Neural crest cell (in vitro differentiated cells): ENCODE measurements at regions not wholly inside any gene's neighbourhood (a gene's known extent, or its start where the extent isn't known, plus 50 kb on each side); places are given as distances from the start of the nearest gene placed in this dataset.

Experiments
- DNase-seq: peaks from one replicate; pipeline ENCODE4 v3.0.0; 2021; ENCODE audit warnings: low read depth, mixed read lengths, low spot score
- H3K27ac Mint-ChIP-seq: one replicate; pipeline ENCODE4 v1.8.0; 2021; ENCODE audit warnings: mild to moderate bottlenecking, mixed read lengths; ENCODE audit not compliant: unreplicated experiment
- H3K27me3 Mint-ChIP-seq: 2 replicates; pipeline ENCODE4 v1.8.0; 2021; ENCODE audit warnings: low read depth, mild to moderate bottlenecking, mixed read lengths
- H3K36me3 Mint-ChIP-seq: 2 replicates; pipeline ENCODE4 v1.8.0; 2021; ENCODE audit warnings: low read depth, mild to moderate bottlenecking, mixed read lengths
- H3K4me1 Mint-ChIP-seq: 2 replicates; pipeline ENCODE4 v1.8.0; 2021; ENCODE audit warnings: mixed read lengths
- H3K4me3 Mint-ChIP-seq: one replicate; pipeline ENCODE4 v1.8.0; 2021; ENCODE audit warnings: mild to moderate bottlenecking, mixed read lengths
- H3K9me3 Mint-ChIP-seq: 2 replicates; pipeline ENCODE4 v1.8.0; 2021; ENCODE audit warnings: mixed read lengths
- TF ChIP-seq, protein P1 (sequence below): fragments of 200-600 bp; sonication (generic); conservative IDR thresholded peaks from 2 replicates; pipeline ENCODE4 v1.5.0; 2021; ENCODE audit warnings: antibody characterized with exemption, mild to moderate bottlenecking

DNA sequence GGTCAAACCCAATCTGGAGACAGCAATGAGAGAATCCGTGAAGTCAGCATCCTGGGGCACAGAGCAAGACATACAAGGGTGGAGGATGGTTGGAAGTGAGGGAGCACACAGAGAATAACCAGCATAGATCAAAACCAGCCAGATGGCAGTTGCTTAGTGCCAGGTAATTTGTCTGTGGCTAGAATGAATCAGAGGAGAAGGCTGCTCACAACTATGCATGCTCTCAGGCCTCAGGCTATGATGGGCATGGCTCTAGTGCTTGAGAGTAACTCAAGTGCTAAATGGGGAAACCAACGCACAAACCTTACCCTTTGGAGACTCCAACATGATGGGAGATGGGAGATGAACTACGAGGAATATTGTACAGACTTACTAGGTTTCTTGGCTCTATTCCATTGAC is 160.8 kb downstream of the DMRT2 start:
- H3K27me3 Mint-ChIP-seq = no peaks in the 10 kb centered on the region
- no peak overlapping the region for H3K4me3 Mint-ChIP-seq
- H3K9me3 Mint-ChIP-seq = peaks cover 16% of the 10 kb centered on the region
- TF ChIP-seq, protein P1, sequence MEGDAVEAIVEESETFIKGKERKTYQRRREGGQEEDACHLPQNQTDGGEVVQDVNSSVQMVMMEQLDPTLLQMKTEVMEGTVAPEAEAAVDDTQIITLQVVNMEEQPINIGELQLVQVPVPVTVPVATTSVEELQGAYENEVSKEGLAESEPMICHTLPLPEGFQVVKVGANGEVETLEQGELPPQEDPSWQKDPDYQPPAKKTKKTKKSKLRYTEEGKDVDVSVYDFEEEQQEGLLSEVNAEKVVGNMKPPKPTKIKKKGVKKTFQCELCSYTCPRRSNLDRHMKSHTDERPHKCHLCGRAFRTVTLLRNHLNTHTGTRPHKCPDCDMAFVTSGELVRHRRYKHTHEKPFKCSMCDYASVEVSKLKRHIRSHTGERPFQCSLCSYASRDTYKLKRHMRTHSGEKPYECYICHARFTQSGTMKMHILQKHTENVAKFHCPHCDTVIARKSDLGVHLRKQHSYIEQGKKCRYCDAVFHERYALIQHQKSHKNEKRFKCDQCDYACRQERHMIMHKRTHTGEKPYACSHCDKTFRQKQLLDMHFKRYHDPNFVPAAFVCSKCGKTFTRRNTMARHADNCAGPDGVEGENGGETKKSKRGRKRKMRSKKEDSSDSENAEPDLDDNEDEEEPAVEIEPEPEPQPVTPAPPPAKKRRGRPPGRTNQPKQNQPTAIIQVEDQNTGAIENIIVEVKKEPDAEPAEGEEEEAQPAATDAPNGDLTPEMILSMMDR = no peak
- no peak for DNase-seq
- no peaks in the 10 kb centered on the region for H3K4me1 Mint-ChIP-seq
- H3K27ac Mint-ChIP-seq = no peak overlapping the region
- no peaks in the 10 kb centered on the region for H3K36me3 Mint-ChIP-seq

DNA sequence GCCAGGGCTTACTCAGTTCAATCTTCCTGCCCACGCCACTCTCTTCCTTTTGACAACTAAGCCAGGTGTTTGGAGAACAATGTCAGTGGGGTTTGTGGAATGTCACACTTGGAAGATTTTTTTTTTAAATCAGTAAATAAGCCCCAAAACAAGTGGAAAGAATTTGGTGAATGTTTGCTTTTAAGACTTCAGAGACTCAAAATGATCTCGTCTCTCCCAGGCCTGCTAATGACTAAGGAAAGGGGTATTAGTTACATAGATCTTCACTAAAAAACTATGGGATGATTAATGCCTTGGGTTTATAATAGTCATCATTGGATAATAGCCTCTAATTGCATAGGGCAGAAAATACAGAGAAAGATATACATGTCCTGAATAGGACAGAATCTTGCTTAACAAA is 166.4 kb downstream of the DMRT2 start:
- Mint-ChIP-seq H3K27ac (no peak overlapping the region), H3K4me1 (no peaks in the 10 kb centered on the region)
- TF ChIP-seq, protein P1 = no peak

DNA sequence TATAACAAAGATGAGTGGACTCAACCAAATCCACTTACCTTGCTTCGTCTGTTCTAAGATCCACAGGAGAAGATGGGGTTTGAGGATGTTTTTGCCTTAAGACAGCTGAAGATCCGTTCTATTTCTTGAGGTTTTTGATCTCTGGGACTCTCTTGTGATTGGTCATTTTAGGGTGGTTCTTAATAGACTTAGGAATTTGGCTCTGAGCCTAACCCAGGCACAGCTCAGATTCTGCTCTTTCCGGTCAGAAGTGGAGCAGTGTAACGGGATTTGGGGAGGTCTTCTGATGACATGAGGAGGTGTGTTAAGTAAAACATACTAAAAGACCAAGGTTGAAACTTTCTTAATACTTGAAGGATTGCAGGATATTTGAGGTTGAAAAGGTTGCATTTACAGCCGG is 166.9 kb downstream of the DMRT2 start:
- Mint-ChIP-seq H3K27ac (no peak overlapping the region), H3K36me3 (no peaks in the 10 kb centered on the region)

More for the DNA sequence above, 166.4 kb downstream of the DMRT2 start:
- H3K27me3 Mint-ChIP-seq = no peaks in the 10 kb centered on the region
- no peaks in the 10 kb centered on the region for H3K36me3 Mint-ChIP-seq
- no peak overlapping the region for H3K4me3 Mint-ChIP-seq
- H3K9me3 Mint-ChIP-seq = peaks cover 2% of the 10 kb centered on the region
- no peak for DNase-seq

DNA sequence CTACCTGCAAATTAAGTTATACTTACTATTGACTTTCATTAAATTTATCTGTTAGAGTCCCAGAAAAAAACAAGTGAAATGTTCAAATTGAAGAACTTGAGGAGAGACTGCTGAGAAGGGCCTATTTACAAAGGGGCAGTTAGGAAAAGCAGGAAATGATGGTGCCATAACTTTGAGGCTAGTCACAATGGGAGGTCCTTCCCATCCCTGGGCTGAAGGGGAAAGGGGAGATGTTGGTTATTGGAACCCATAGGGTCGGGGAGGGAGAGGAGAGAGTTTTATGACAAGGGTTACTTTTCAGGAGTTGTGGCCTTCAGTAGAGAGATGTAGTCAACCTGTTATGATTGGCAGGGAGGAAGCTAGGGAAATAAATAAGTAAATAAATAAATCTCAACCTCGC is 169.1 kb downstream of the DMRT2 start:
- H3K4me3 Mint-ChIP-seq = no peak overlapping the region
- TF ChIP-seq, protein P1 = no peak
- no peaks in the 10 kb centered on the region for H3K36me3 Mint-ChIP-seq
- no peak for DNase-seq
- H3K27ac Mint-ChIP-seq = no peak overlapping the region
- no peaks in the 10 kb centered on the region for H3K9me3 Mint-ChIP-seq
- no peaks in the 10 kb centered on the region for H3K27me3 Mint-ChIP-seq
- no peaks in the 10 kb centered on the region for H3K4me1 Mint-ChIP-seq

More for the DNA sequence above, 166.9 kb downstream of the DMRT2 start:
- TF ChIP-seq, protein P1 = no peak
- Mint-ChIP-seq H3K4me1 (no peaks in the 10 kb centered on the region), H3K27me3 (no peaks in the 10 kb centered on the region), H3K4me3 (no peak overlapping the region), H3K9me3 (no peaks in the 10 kb centered on the region)
- DNase-seq = no peak

DNA sequence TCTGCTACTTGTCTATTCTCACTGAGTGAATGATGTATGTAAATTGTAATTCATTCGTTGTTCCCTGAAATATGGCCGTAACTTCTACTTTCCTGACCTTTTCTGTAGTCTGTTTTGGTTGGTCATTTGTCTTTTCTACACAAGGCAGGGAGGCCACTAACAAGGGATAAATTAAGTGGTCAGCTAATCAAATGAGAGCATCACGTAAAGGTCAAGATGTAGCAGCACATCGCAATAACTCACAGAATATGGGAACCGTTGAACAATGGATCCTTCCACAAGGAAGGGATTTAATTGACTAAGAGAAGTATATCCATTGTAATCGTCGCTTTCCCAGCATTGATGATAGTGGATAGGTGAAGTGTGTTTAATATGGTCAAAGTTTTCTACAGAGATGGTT is 171.1 kb downstream of the DMRT2 start:
- H3K27me3 Mint-ChIP-seq = no peaks in the 10 kb centered on the region
- H3K36me3 Mint-ChIP-seq = no peaks in the 10 kb centered on the region
- TF ChIP-seq, protein P1 = no peak
- no peak overlapping the region for H3K27ac Mint-ChIP-seq
- H3K4me1 Mint-ChIP-seq = no peaks in the 10 kb centered on the region
- H3K9me3 Mint-ChIP-seq = no peaks in the 10 kb centered on the region
- DNase-seq = no peak
- H3K4me3 Mint-ChIP-seq = no peak overlapping the region

DNA sequence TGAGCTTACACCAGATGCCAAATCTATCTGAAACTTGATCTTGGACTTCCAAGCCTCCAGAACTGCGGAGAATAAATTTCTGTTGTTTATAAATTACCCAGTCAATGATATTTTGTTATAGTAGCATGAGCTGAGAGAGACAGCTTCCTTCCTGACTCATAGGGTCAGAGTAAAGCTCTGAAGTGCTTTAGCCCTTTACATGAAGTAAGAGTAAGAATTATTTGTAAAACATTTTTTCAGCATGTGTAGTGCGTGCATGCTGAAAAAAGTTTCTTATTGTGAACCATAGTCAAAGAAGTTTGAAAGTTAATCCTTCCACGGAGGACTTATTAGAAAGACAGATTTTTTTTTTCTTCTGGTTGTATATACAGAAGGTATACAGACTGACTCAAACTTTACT is 172.4 kb downstream of the DMRT2 start:
- H3K4me3 Mint-ChIP-seq = no peak overlapping the region
- TF ChIP-seq, protein P1 = no peak
- H3K27me3 Mint-ChIP-seq = no peaks in the 10 kb centered on the region
- H3K27ac Mint-ChIP-seq = no peak overlapping the region
- H3K36me3 Mint-ChIP-seq = no peaks in the 10 kb centered on the region
- no peak for DNase-seq
- H3K9me3 Mint-ChIP-seq = no peaks in the 10 kb centered on the region
- H3K4me1 Mint-ChIP-seq = no peaks in the 10 kb centered on the region
